ENCODE measurements at regions not wholly inside any gene's neighbourhood (a gene's known extent, or its start where the extent isn't known, plus 50 kb on each side); places are given as distances from the start of the nearest gene placed in this dataset.

- TF ChIP-seq CTCF (IDR thresholded peaks at IDR 0.05; ENCODE audit: low read depth, low read length) (no peak), POLR2A (IDR thresholded peaks at IDR 0.05; ENCODE audit: extremely low read depth, insufficient read length) (no peak), MAX (IDR thresholded peaks at IDR 0.05; ENCODE audit: low read depth, low read length) (no peak)
These were observed 607.6 kb upstream of the KLHL4 start for GRCh38 chrX:86910027-86910426.

Data from NB4 (cell line).